IPS DF 19.7 (cell line): ENCODE measurements at regions not wholly inside any gene's neighbourhood (a gene's known extent, or its start where the extent isn't known, plus 50 kb on each side); places are given as distances from the start of the nearest gene placed in this dataset.

Source experiments
- DNase-seq: peaks from one replicate; pipeline ENCODE4 v3.0.0-alpha.2; 2013; ENCODE audit warnings: low read depth, low spot score

GRCh38 chr1:115204513-115204912 is 115.2 kb upstream of the TSPAN2 start:
- no peak for DNase-seq

GRCh38 chr1:115203287-115203686 is 114.0 kb upstream of the TSPAN2 start:
- no peak for DNase-seq

- no peak for DNase-seq
Observed at GRCh38 chr1:115201598-115201997, 112.3 kb upstream of the TSPAN2 start.

- DNase-seq: no peak
Observed at GRCh38 chr1:115199416-115200132, 110.3 kb upstream of the TSPAN2 start.

- DNase-seq: no peak
Observed at GRCh38 chr1:115198938-115199337, 109.6 kb upstream of the TSPAN2 start.

- no peak for DNase-seq
Observed at GRCh38 chr1:115196296-115196695, 107.0 kb upstream of the TSPAN2 start.

GRCh38 chr1:115194506-115194905 is 105.2 kb upstream of the TSPAN2 start:
- no peak for DNase-seq

- no peak for DNase-seq
Observed at GRCh38 chr1:115193046-115193828, 103.9 kb upstream of the TSPAN2 start.

- no peak for DNase-seq
Observed at GRCh38 chr1:115192200-115192767, 103.0 kb upstream of the TSPAN2 start.

GRCh38 chr1:115191691-115192090 is 102.4 kb upstream of the TSPAN2 start:
- DNase-seq: no peak

GRCh38 chr1:115190540-115191170 is 101.4 kb upstream of the TSPAN2 start:
- no peak for DNase-seq

- DNase-seq: no peak
Observed at GRCh38 chr1:115189814-115190539, 100.7 kb upstream of the TSPAN2 start.

- DNase-seq: no peak
Observed at GRCh38 chr1:115188680-115189395, 99.5 kb upstream of the TSPAN2 start.

GRCh38 chr1:115186711-115187265 is 97.5 kb upstream of the TSPAN2 start:
- DNase-seq: no peak

GRCh38 chr1:115185336-115185735 is 96.0 kb upstream of the TSPAN2 start:
- no peak for DNase-seq

- DNase-seq: no peak
Observed at GRCh38 chr1:115184951-115185331, 95.6 kb upstream of the TSPAN2 start.

- no peak for DNase-seq
Observed at GRCh38 chr1:115184260-115184950, 95.1 kb upstream of the TSPAN2 start.

GRCh38 chr1:115183721-115184259 is 94.5 kb upstream of the TSPAN2 start:
- no peak for DNase-seq

- peak; percentile 20 for DNase-seq
Observed at GRCh38 chr1:115183158-115183557, 93.9 kb upstream of the TSPAN2 start.
